HepG2 (cell line): ENCODE measurements at regions not wholly inside any gene's neighbourhood (a gene's known extent, or its start where the extent isn't known, plus 50 kb on each side); places are given as distances from the start of the nearest gene placed in this dataset.
A peak's percentile ranks its signal among the peaks of the same experiment; 100 is the strongest.

Experiments used
- ATAC-seq: fragments of 200-7000 bp; cut with Tn5 transposase; 3 replicates; pipeline ENCODE4 v1.9.1; 2020; ENCODE audit warnings: mild to moderate bottlenecking, moderate library complexity
- BruUV-seq: library from RNA; stranded (reverse); fragments of 400-500 nt; replicated peaks from 2 replicates; lab custom pipeline; 2021; lab: Mats Ljungman, UMichigan
- CTCF ChIA-PET: fragments of 300-600 bp; formaldehyde crosslinking; extraction: SDS; loops from one replicate; lab custom pipeline; 2021; ENCODE audit warnings: low total read pairs, inconsistent platforms, low intra/inter-chr PET ratio; lab: Yijun Ruan, JAX
- POLR2A ChIA-PET: fragments of 350-600 bp; sonication (Branson Sonifier 250); formaldehyde crosslinking; loops from one replicate; lab custom pipeline; 2020; ENCODE audit warnings: antibody characterized with exemption, inconsistent platforms; lab: Yijun Ruan, JAX
- DNase-seq: peaks from one replicate; pipeline ENCODE4 v3.0.0-alpha.2; 2015; ENCODE audit warnings: low spot score
- FAIRE-seq: peaks from 3 replicates; lab custom pipeline; 2011; peaks lifted over from hg19 to GRCh38; lab: Jason Lieb, UNC
- H2AFZ ChIP-seq: one replicate; pipeline ENCODE4 v1.6.1; 2011; ENCODE audit warnings: low read length, inconsistent platforms
- H3K27ac ChIP-seq: fragments of 300-600 bp; 3 replicates; pipeline ENCODE4 v1.8.0; 2011; ENCODE audit warnings: mixed run types, mild to moderate bottlenecking, mixed read lengths, low read length, inconsistent platforms; ENCODE audit not compliant: insufficient read depth; ENCODE audit errors: extremely low read length
- H3K27me3 ChIP-seq, 2 experiments: fragments of 200-600 bp in 1 of 2; 2 replicates in 1 of 2; 3 replicates in 1 of 2; pipeline versions ENCODE4 v1.6.0 to v1.8.0; 2011; ENCODE audit warnings: low read length in 2 of 2, mild to moderate bottlenecking in 2 of 2, moderate library complexity in 2 of 2, inconsistent platforms in 1 of 2; ENCODE audit not compliant: insufficient read depth in 2 of 2, control insufficient read depth in 1 of 2
- H3K36me3 ChIP-seq, 2 experiments: fragments of 200-600 bp in 1 of 2; replicated peaks in 1 of 2; 2 replicates in 1 of 2; 3 replicates in 1 of 2; pipeline versions ENCODE4 v1.5.1 to v1.8.0; 2011; ENCODE audit warnings: low read length in 2 of 2, inconsistent platforms in 1 of 2; ENCODE audit not compliant: insufficient read depth in 2 of 2, control insufficient read depth in 1 of 2
- H3K4me1 ChIP-seq: 2 replicates; pipeline ENCODE4 v1.5.1; 2012; ENCODE audit warnings: low read length, inconsistent platforms; ENCODE audit not compliant: insufficient read depth
- H3K4me2 ChIP-seq: 2 replicates; pipeline ENCODE4 v1.6.0; 2011; ENCODE audit warnings: low read depth, low read length, inconsistent platforms
- H3K4me3 ChIP-seq, 3 experiments: fragments of 200-600 bp in 1 of 3; sonication (generic), shearing (Covaris generic) in 1 of 3; replicated peaks in 1 of 3; 2 replicates each; pipeline ENCODE4 v1.5.1; 2011 to 2016; ENCODE audit warnings: low read length in 3 of 3, inconsistent platforms in 2 of 3, low read depth in 2 of 3, mild to moderate bottlenecking in 2 of 3, control low read depth in 1 of 3, mixed read lengths in 1 of 3; ENCODE audit not compliant: insufficient read depth in 1 of 3
- H3K79me2 ChIP-seq: one replicate; pipeline ENCODE4 v1.6.1; 2011; ENCODE audit warnings: low read length, inconsistent platforms; ENCODE audit not compliant: insufficient read depth
- H3K9ac ChIP-seq: 2 replicates; pipeline ENCODE4 v1.6.0; 2011; ENCODE audit warnings: mild to moderate bottlenecking, low read depth, low read length, inconsistent platforms; ENCODE audit not compliant: insufficient read depth
- H3K9me3 ChIP-seq: 2 replicates; pipeline ENCODE4 v1.5.1; 2012; ENCODE audit warnings: mild to moderate bottlenecking, low read length
- H4K20me1 ChIP-seq: 2 replicates; pipeline ENCODE4 v1.6.0; 2011; ENCODE audit warnings: inconsistent platforms, mild to moderate bottlenecking, low read length, moderate library complexity; ENCODE audit not compliant: insufficient read depth
- CEBPG ChIP-seq: IDR thresholded peaks from 2 replicates; pipeline ENCODE4 v1.6.1; 2016
- ELF3 ChIP-seq: IDR thresholded peaks from 2 replicates; pipeline ENCODE4 v1.6.1; 2016; ENCODE audit warnings: missing genetic modification reagents, missing compliant biosample characterization
- MXI1 ChIP-seq: IDR thresholded peaks from 3 replicates; pipeline ENCODE4 v1.6.1; 2012; ENCODE audit warnings: low read depth, low read length, inconsistent platforms, borderline replicate concordance
- NRL ChIP-seq: sonication (generic); formaldehyde crosslinking; IDR thresholded peaks from 2 replicates; pipeline ENCODE4 v1.5.0; 2020; ENCODE audit warnings: missing genetic modification reagents, mild to moderate bottlenecking, moderate library complexity, borderline replicate concordance
- SOX13 ChIP-seq, 3 experiments: fragments of 450-650 bp in 1 of 3; sonication (generic) in 1 of 3; formaldehyde crosslinking in 1 of 3; IDR thresholded peaks in 2 of 3; conservative IDR thresholded peaks in 1 of 3; 2 replicates each; pipeline versions ENCODE4 v1.5.0 to v1.6.1; 2016 to 2020; ENCODE audit warnings: antibody characterized with exemption in 1 of 3, mild to moderate bottlenecking in 1 of 3, missing compliant biosample characterization in 1 of 3, missing genetic modification reagents in 1 of 3, moderate library complexity in 1 of 3
- SOX5 ChIP-seq: IDR thresholded peaks from 2 replicates; pipeline ENCODE4 v1.6.1; 2016; ENCODE audit warnings: borderline replicate concordance
- ZNF33B ChIP-seq: sonication (generic); formaldehyde crosslinking; IDR thresholded peaks from 2 replicates; pipeline ENCODE4 v1.5.1; 2020; ENCODE audit warnings: mild to moderate bottlenecking, missing genetic modification reagents
- ZNF7 ChIP-seq: IDR thresholded peaks from 2 replicates; pipeline ENCODE4 v1.6.1; 2016; ENCODE audit warnings: missing biosample characterization, missing genetic modification reagents
- WGBS: methylation state at CpG from one replicate; pipeline ENCODE4 v1.1.6; 2017; ENCODE audit warnings: low lambda C conversion rate; 5-methylcytosine and 5-hydroxymethylcytosine counted together
- in situ Hi-C: cut with HindIII; loops from 2 replicates; pipeline ENCODE4 v1.10.0; 2017; ENCODE audit warnings: low pct_unique_long_range_greater_than_20kb; ENCODE audit not compliant: extremely low pct_ligation_motif_present
- intact Hi-C: fragments of 100-400 bp; cut with micrococcal nuclease; formaldehyde crosslinking; loops from one replicate; pipeline ENCODE4 v1.10.0; 2022; ENCODE audit not compliant: unreplicated experiment
- TF ChIP-seq, protein P1 (sequence below), 2 experiments: sonication (generic) in 1 of 2; formaldehyde crosslinking in 1 of 2; IDR thresholded peaks; 2 replicates each; pipeline versions ENCODE4 v1.5.1 to v1.6.1; 2011 to 2020; ENCODE audit warnings: borderline replicate concordance in 1 of 2, low read depth in 1 of 2, low read length in 1 of 2, mild to moderate bottlenecking in 1 of 2, missing genetic modification reagents in 1 of 2, moderate library complexity in 1 of 2

DNA sequence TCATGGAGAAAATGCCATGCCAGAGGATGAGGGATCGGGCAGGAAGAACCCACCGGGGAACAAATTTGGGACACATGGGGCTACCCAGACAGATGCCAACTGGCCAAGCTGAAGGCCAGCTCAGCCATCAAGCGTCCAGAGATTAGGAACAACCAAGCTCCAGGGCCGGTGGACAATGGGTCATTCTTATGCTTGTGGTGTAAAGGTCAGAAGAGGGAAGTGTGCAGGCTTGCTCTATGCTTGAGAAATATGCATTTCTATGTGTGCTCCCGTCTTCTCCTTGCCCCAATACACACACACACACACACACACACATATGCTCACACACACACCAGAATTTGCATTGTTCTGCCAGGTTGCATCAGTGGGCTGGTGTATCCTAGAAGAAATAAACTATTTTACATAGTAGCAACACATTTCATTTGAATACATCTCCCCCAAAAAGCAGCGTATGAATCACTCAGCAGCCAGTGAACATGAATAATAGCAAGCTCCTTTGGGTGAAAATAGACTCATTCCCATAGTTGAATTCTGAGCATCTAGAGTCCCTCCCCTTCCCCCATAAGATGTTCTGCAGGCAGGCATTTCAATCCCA lies 201.9 kb upstream of the PPARGC1A start:
- ChIA-PET CTCF (no interaction called here), POLR2A (no interaction called here)
- Histone ChIP-seq H3K9ac (no peak overlapping the region), H3K27ac (no peak overlapping the region), H4K20me1 (no peaks in the 10 kb centered on the region), H2AFZ (no peak overlapping the region), H3K79me2 (no peaks in the 10 kb centered on the region), H3K27me3 (no peaks in the 10 kb centered on the region), H3K4me3 (no peak overlapping the region), H3K4me2 (no peak overlapping the region), H3K36me3 (no peaks in the 10 kb centered on the region), H3K4me1 (no peaks in the 10 kb centered on the region), H3K9me3 (no peaks in the 10 kb centered on the region)
- no TSS peak for BruUV-seq
- ATAC-seq = peak; percentile 74
- intact Hi-C loops = no loop called here
- peak; percentile 3 for DNase-seq
- in situ Hi-C loops = no loop called here
- WGBS = 6% methylated on average over 6 of the region's 6 CpGs
- TF ChIP-seq SOX13 (IDR thresholded peaks at IDR 0.05) (no peak), SOX13 (CRISPR knock-in tag; conservative IDR thresholded peaks at IDR 0.05 in 1 of 2, IDR thresholded peaks at IDR 0.05 in 1 of 2) (peak in 1 of 2 experiments; percentile 45; a peak in 1 of 4 replicates), ZNF7 (no peak), SOX5 (CRISPR knock-in tag) (0 out of 2 replicates have a peak, but pooled peaks have one; percentile 8)
- FAIRE-seq = no peak

DNA sequence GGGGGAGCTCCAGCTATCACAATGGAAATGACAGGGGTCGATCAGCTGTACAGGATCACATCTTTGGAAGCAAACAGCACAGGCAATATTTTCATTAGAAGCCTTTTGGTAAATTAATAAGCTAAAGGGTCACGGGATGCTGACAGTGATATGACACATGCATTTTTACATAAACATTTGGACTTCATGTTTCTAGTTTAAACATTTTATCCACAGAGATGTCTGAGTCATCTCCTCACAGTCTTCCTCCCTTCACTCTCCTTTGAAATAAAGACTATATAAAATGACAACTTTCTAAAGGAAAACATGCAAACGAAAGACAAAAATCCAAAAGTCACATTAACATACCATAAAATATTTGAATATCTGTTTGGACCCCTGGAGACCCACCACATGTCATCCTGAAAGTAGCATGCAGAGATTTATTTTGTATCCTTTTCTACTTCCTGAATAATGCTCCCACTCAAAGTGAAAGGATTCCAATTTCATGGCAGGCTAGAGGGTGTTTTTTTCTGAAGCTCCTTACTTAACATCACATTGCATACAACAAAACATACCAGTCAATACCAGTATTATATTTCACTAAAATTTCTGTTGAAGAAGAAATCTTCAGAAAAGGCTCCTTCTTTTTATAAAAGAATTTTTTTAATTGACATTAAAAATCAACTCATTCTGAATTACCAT lies 200.1 kb upstream of the PPARGC1A start:
- H3K9ac ChIP-seq = no peak overlapping the region
- intact Hi-C loops (no loop called here), in situ Hi-C loops (no loop called here)
- H3K36me3 ChIP-seq = no peaks in the 10 kb centered on the region
- H3K27me3 ChIP-seq = no peaks in the 10 kb centered on the region
- no peaks in the 10 kb centered on the region for H4K20me1 ChIP-seq
- TF ChIP-seq ELF3 (no peak), MXI1 (no peak), NRL (no peak), ZNF33B (no peak), CEBPG (CRISPR knock-in tag) (no peak)
- TF ChIP-seq, protein P1, sequence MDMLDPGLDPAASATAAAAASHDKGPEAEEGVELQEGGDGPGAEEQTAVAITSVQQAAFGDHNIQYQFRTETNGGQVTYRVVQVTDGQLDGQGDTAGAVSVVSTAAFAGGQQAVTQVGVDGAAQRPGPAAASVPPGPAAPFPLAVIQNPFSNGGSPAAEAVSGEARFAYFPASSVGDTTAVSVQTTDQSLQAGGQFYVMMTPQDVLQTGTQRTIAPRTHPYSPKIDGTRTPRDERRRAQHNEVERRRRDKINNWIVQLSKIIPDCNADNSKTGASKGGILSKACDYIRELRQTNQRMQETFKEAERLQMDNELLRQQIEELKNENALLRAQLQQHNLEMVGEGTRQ (IDR thresholded peaks at IDR 0.05; ENCODE audit: low read depth, low read length) = no peak
- TF ChIP-seq, protein P1 (CRISPR knock-in tag; IDR thresholded peaks at IDR 0.05; ENCODE audit: borderline replicate concordance) = no peak
- no peak overlapping the region for H3K4me2 ChIP-seq
- ATAC-seq (no peak), DNase-seq (no peak), FAIRE-seq (no peak)
- H3K4me3 ChIP-seq = no peak overlapping the region
- 17% methylated on average over 3 of the region's 3 CpGs for WGBS
- no peak overlapping the region for H3K27ac ChIP-seq
- H3K79me2 ChIP-seq = no peaks in the 10 kb centered on the region
- CTCF ChIA-PET = no interaction called here
- POLR2A ChIA-PET = no interaction called here
- no TSS peak for BruUV-seq
- H3K4me1 ChIP-seq = no peaks in the 10 kb centered on the region
- no peaks in the 10 kb centered on the region for H3K9me3 ChIP-seq
- H2AFZ ChIP-seq = no peak overlapping the region
